ENCODE measurements at regions not wholly inside any gene's neighbourhood (a gene's known extent, or its start where the extent isn't known, plus 50 kb on each side); places are given as distances from the start of the nearest gene placed in this dataset.

GRCh38 chr5:176131771-176132170 lies 106.5 kb upstream of the SIMC1 start:
- no peak for TF ChIP-seq ZBTB7A (IDR thresholded peaks at IDR 0.05; ENCODE audit: low read depth)
- TF ChIP-seq CEBPB (IDR thresholded peaks at IDR 0.05), result no peak
- no peak for TF ChIP-seq YY1 (IDR thresholded peaks at IDR 0.05; ENCODE audit: low read depth)
- TF ChIP-seq EP300 (IDR thresholded peaks at IDR 0.05; ENCODE audit: borderline replicate concordance), result no peak
- no peak for TF ChIP-seq TEAD4 (IDR thresholded peaks at IDR 0.05)
- no peak for TF ChIP-seq RAD21 (IDR thresholded peaks at IDR 0.05; ENCODE audit: low read depth)
- TF ChIP-seq TCF12 (IDR thresholded peaks at IDR 0.05; ENCODE audit: low read depth), result no peak
- TF ChIP-seq CREB1 (IDR thresholded peaks at IDR 0.05; ENCODE audit: low read depth), result no peak
- TF ChIP-seq MAX (IDR thresholded peaks at IDR 0.05), result no peak
- TF ChIP-seq NFIC (IDR thresholded peaks at IDR 0.05), result no peak
- TF ChIP-seq TAF1 (IDR thresholded peaks at IDR 0.05; ENCODE audit: low read depth), result no peak
- TF ChIP-seq, protein P1, sequence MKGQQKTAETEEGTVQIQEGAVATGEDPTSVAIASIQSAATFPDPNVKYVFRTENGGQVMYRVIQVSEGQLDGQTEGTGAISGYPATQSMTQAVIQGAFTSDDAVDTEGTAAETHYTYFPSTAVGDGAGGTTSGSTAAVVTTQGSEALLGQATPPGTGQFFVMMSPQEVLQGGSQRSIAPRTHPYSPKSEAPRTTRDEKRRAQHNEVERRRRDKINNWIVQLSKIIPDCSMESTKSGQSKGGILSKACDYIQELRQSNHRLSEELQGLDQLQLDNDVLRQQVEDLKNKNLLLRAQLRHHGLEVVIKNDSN (IDR thresholded peaks at IDR 0.05), result no peak
- no peak for TF ChIP-seq FOXM1 (IDR thresholded peaks at IDR 0.05; ENCODE audit: borderline replicate concordance, low read depth)
- no peak for TF ChIP-seq EGR1 (IDR thresholded peaks at IDR 0.05)
- no peak for TF ChIP-seq REST (IDR thresholded peaks at IDR 0.05; ENCODE audit: low read depth)

DNA sequence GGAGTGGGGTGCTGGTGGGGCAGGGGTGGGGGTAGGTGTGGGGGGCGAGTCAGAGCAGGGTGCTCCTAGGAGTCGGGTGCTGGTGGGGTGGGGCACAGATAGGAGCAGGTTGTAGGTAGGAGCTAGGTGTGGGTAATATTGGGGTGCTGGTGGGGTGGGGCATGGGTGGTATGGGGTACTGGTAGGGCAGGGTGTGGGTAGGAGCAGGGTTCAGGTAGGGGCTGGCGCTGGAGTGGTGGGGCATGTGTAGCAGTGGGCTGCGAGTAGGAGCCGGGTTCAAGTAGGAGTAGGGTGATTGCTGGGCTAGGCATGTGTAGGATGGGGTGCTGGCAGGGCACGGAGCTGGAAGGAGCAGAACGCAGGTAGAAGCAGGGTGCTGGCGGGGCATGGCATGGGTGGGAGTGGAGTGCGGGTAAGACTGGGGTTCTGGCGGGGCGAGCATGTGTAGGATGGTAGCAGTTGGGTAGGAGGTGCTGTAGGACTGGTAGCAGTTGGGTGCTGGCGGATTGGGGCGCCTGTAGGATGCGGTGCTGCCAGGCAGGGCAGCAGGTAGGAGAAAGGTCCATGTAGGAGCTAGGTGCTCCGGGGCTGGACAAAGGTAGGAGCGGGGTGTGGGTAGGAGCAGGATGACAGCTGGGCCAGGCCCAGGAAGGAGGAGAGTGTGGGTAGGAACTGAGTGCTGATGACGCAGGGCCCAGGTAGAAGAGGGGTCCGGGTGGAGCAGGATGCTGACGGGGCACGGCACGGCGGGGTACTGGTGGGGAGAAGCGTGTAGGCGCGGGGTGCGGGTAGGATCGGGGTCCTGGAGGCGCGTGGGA lies 105.5 kb upstream of the SIMC1 start:
- no peak for TF ChIP-seq EP300 (IDR thresholded peaks at IDR 0.05; ENCODE audit: borderline replicate concordance)
- no peak for TF ChIP-seq TAF1 (IDR thresholded peaks at IDR 0.05; ENCODE audit: low read depth)
- TF ChIP-seq TCF12 (IDR thresholded peaks at IDR 0.05; ENCODE audit: low read depth), result no peak
- TF ChIP-seq REST (IDR thresholded peaks at IDR 0.05; ENCODE audit: low read depth), result no peak

- TF ChIP-seq EP300 (IDR thresholded peaks at IDR 0.05; ENCODE audit: borderline replicate concordance) (no peak), CREB1 (IDR thresholded peaks at IDR 0.05; ENCODE audit: low read depth) (no peak), YY1 (IDR thresholded peaks at IDR 0.05; ENCODE audit: low read depth) (no peak), EGR1 (IDR thresholded peaks at IDR 0.05) (no peak), TCF12 (IDR thresholded peaks at IDR 0.05; ENCODE audit: low read depth) (no peak), CEBPB (IDR thresholded peaks at IDR 0.05) (no peak), NFIC (IDR thresholded peaks at IDR 0.05) (no peak), ZBTB7A (IDR thresholded peaks at IDR 0.05; ENCODE audit: low read depth) (no peak), RAD21 (IDR thresholded peaks at IDR 0.05; ENCODE audit: low read depth) (no peak), FOXM1 (IDR thresholded peaks at IDR 0.05; ENCODE audit: borderline replicate concordance, low read depth) (no peak), REST (IDR thresholded peaks at IDR 0.05; ENCODE audit: low read depth) (no peak), TEAD4 (IDR thresholded peaks at IDR 0.05) (no peak), MAX (IDR thresholded peaks at IDR 0.05) (no peak), TAF1 (IDR thresholded peaks at IDR 0.05; ENCODE audit: low read depth) (no peak)
- TF ChIP-seq, protein P1 (IDR thresholded peaks at IDR 0.05), result no peak
Observed at GRCh38 chr5:176133289-176133870, 104.8 kb upstream of the SIMC1 start.

- TF ChIP-seq FOXM1 (IDR thresholded peaks at IDR 0.05; ENCODE audit: borderline replicate concordance, low read depth), result no peak
Observed at GRCh38 chr5:176133877-176134276, 104.3 kb upstream of the SIMC1 start.
